Stimulated activated CD8-positive, alpha-beta memory T cell treated with anti-CD3 and anti-CD28 coated beads, Interleukin-2, amount 100 ng/mL, for 48 hours (primary cell): ENCODE measurements at regions not wholly inside any gene's neighbourhood (a gene's known extent, or its start where the extent isn't known, plus 50 kb on each side); places are given as distances from the start of the nearest gene placed in this dataset.
A peak's percentile ranks its signal among the peaks of the same experiment; 100 is the strongest.

Source experiments
- DNase-seq, 2 donors: peaks; one replicate each; pipeline ENCODE4 v3.0.0-alpha.2; 2020; ENCODE audit warnings: low read depth in 2 of 2

DNA sequence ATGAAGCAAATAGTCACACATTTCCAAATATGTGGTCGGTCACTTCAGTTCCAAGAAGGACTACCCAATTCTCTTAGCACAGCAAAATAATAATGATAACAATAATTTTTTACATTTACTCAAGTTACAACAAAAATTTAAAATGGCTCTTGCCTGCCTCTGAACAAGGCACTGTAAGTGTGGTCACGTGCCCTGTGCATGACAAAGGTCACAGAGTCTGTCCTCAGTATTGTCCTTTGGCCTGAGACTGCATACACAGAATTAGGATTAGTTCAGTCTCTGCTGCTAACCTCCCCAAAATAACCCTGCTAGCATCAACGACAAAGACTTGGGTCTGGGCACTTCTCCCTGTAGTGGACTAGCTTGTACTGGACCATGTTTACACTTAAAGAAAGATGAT lies 297.1 kb upstream of the DUSP10 start:
- no peak for DNase-seq

DNA sequence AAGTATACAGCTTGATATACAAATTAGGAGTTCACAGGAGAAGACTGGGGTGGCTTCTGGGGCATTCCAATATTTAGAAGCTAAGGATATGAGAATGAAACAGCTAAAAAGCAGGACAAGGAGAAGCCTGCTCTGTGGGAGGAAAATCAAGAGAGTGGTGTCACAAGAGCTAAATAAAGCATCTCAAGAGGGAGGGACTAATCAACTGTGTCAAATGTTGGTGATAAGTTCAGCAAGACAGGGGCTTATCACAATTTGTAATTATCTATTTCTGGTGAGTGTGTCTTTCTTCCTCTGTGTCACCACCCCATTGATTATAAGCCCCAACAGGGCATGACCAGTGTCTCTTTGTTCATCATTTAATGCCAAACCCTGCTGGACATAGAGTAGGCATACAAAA lies 295.8 kb upstream of the DUSP10 start:
- no peak for DNase-seq

DNA sequence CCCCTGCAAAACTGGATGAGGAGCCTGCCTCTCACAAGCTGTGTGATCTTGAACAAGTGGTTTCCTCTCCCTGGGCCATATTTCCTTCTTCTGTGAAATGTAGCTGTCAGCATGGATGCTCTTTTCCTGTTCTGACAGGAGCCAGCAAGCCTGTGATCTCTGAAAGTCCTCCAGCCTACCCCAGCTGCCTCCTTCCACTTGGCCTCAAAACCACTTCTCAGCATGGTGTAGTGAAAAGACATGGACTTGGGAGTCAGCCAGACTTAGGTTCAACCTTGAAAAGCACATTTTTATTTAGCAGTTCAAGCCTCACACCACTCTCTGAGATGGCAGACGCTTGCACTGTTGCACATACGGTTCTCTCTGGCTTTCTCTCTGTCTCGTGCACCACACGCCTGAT lies 292.9 kb upstream of the DUSP10 start:
- no peak for DNase-seq

DNA sequence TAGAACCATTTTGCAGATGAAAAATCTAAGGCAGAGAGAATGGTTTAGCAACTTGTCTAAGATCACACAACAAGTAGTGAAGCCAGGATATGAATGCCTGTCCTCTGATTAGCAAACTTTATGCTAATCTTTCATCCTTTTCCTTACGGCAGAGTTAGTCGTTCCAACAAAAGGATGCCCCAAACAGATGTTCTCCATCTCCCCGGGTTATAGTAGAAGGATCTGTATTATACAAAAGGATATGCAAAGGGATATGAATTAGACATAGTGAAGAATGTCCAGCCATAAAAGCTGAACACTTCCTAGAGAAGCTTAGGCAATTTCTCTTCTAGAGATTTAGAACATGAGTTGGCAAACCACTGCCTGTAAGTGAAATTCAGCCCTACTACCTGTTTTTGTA lies 291.6 kb upstream of the DUSP10 start:
- no peak for DNase-seq

DNA sequence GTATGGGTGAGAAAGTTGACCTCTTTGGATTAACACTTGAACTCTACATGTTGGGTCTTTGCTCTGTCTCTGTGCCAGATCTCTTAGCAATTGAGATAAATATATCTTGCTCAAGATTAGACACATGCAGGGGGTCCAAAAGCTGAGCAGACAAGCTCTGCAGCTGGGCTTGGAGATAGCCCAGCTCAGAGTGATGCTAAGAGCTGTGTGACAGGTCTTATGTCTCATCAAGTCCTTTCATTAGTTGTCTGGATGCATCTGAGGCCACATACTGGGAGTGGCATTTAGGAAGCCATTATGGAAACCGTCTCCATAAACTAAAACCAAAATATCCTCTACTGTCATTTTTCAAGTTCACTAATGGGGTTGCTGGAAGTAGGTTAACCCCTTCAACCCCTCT lies 289.4 kb upstream of the DUSP10 start:
- DNase-seq: no peak

DNA sequence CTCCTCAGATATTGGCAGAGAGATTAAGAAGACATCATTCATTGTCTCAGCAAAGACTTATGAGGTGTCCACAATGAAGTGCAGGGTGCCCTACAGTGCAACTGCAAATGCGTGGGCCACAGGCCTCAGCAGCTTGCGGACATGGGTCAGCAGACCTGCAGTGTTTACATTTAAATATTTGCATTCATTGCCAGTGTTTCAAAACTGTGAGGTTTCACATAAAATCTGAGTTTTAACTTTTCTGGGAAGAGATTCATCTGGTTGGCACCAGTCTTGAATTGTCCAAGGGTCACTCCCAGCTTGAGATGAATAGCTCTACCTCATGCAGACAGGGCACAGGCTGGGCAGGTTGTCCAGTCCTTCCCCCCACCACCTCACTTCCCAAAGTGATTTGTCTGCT lies 286.8 kb upstream of the DUSP10 start:
- DNase-seq: no peak

DNA sequence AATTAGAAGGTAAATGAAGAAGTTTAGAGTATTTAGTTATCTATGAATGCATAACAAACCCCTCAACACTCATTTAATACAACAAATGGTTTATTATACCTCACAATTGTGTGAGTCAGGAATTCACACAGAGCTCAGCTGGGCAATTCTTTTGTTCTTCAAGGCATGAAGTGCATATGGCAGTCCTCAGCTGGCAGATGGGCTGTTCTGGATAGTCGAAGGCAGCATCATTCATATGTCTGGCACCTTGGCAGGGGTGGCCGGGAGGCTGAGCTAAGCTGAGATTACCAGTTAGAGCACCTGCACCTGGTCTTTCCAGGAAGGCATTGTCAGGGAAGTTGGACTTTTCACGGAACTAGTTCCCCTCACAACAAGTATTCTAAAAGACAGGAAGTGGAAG lies 286.2 kb upstream of the DUSP10 start:
- no peak for DNase-seq

DNA sequence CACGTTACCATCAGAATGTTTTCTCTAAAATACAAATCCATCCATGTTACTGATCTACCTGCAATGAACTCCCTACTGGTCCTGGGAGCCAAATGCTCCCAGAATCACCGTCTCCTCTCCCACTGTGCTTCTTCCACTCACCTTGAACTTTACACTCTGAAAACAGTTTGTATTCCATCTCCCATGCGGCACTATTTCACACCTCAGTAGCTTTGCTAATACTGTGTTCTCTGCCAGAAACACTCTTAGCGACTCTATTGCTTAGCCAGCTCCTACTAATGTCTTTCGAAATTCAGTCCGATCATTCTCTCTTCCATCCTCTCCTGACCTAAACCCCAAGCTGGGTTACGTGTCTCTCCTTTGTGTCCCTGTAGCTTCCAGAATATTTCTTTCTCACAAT lies 284.4 kb upstream of the DUSP10 start:
- DNase-seq: no peak

DNA sequence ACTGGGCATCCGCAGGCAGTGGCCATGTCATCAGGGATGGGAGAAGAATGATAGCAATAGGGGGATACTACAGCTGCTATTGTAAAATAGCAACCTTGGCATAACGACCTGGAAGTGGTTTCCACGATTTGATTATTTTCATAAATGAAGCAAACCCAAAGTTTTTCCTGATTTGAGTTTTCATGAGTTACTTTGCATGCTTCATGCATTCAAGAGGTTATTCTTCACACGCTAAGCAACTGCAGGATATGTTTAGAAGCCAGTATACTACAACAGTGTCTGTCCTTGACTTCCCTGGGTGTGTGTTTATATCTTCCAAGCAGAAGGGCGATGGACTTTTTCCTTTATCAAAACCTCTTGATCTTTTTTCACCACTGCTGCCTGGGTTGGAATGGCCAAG lies 281.1 kb upstream of the DUSP10 start:
- DNase-seq: no peak

DNA sequence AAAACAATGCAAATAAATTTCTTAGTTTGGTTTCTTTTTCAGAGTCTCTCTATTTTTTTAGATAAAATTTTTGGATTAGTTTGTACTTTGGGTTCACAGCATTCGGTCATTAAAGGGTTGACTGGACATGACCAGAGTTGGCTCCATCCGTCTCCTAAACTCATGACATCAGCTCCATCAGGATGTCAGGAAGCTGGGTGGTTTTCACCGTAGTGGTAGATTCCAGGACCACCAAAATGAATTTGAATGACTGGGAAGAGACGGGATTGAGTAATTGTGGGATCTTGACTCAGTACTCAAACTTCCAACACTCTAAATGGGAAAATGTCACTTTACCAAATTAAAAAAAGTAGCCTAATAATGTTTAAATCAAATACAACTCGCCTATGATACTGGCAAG lies 279.2 kb upstream of the DUSP10 start:
- DNase-seq: no peak

DNA sequence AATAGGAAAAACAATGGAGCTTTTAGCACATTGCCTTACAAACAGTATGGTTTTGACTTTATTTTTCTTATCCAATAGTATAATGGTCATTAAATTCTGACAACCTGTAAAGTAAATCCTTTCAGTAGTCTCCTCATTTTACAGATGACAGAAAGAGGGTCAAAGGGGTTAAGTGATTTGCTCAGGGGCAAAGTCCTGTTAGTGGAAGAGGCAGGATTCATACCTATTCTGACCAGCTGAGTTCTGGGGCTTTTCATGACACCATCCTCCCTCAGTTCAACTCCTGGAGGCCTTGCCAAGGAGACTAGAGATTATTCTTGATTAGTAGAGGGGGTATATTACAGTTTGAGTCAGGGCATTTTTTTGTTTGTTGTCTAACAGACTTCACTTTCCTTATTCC lies 278.7 kb upstream of the DUSP10 start:
- no peak for DNase-seq

DNA sequence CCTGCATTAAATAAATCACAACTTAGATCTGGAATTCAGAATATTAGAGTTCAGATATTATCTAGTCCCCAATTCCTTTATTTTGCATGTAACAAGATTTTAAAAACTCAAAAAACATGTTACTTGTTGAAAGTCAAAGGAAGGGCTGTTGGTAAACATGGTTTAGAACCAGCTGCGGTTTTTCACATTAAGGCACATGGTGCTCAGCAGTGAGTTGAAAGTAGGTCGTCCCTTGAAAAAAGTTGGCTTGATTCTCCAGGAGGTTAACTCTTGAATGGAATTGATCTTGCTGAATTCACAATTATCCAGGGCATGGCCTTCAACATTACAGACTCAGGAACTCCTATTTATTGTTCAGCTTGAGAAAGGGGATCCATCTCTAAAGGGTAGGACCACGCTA lies 277.1 kb upstream of the DUSP10 start:
- no peak for DNase-seq

DNA sequence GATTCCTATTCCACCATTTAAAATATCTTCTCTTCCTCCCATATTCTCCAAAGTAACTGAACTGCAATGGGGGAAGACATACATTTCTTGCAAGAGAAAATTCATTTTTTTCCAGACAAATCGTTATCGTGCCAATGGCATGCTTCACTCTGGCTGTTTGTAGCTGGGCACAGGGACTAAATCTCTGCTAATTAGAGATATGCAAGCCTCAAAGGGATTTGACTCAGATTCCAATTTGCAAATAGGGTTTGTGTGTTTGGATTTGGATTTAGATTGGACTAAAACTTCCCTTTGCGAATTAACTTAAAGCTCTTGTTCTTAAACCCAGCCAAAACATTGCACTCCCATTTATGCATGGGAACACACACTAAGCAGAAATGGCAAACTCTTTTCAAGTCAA lies 276.2 kb upstream of the DUSP10 start:
- no peak for DNase-seq

DNA sequence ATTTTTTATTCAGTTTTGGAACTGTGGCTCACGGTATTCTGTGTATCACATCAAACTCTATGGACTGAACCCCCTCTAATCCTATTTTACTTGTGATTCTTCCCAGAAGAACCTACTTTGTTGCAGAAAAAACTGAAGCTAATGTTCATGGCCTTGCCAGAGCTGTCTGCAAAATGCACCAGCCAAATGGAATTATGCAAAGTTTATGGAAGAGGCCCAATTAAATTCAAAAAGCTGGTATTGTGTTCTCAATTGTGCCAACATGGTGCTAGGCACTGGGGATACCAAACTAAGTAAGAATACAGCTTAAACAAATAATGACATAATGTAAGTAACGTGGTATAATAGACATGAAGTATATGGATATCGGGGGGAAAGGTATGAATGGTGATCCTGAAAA lies 273.8 kb upstream of the DUSP10 start:
- DNase-seq: no peak

DNA sequence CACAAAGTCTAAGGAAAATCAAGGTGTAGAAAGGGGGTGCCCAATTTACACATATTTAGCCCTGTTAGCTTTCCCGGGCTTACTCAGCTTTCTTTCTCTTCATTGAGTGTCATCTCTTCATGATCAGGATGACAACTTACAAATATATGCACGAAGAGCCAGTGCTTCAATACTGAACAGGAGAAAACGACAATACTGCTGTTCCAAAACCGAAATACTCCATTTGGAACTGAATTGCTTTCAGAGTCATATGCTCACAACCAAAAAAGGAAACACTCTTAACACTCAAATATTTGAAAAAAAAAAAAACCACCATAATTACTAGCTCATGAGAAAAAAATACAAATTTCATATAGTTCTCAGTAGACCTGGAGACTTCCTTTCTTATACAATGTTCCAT lies 272.1 kb upstream of the DUSP10 start:
- DNase-seq: no peak

DNA sequence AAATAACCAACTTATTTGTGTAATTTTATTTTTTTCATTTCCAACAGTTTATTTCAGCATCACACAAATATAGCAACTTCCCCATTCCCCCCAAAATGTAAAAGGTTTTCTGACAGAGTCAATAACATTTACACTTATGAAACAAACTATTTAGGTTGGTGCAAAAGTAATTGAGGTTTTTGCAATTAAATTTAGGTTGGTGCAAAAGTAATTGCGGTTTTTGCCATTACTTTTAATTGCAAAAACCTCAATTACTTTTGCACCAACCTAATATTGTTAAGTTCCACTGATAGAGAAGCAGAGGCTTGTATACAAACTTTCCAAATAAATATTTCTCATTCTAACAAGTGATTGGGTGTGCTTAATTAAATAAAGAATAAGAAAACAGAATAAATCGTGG lies 270.9 kb upstream of the DUSP10 start:
- no peak for DNase-seq

DNA sequence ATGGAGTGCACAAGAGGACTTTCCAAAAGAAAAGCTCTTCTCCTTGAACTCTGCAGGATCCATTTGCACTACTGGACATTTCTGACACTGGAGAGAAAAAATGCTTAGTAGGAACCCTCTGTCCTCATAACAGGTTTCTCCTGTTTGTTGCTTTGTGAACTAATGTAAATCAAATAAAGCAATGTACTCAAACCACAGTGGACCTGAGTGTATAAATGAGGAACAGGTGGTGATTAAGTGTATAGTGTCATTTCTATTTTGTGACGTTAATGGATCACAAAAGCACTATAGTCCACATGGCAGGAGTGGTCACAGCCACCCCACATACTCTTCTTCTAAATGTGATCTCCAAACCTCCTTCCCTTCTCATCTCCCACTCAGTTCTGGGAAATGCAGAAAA lies 268.4 kb upstream of the DUSP10 start:
- DNase-seq: no peak

DNA sequence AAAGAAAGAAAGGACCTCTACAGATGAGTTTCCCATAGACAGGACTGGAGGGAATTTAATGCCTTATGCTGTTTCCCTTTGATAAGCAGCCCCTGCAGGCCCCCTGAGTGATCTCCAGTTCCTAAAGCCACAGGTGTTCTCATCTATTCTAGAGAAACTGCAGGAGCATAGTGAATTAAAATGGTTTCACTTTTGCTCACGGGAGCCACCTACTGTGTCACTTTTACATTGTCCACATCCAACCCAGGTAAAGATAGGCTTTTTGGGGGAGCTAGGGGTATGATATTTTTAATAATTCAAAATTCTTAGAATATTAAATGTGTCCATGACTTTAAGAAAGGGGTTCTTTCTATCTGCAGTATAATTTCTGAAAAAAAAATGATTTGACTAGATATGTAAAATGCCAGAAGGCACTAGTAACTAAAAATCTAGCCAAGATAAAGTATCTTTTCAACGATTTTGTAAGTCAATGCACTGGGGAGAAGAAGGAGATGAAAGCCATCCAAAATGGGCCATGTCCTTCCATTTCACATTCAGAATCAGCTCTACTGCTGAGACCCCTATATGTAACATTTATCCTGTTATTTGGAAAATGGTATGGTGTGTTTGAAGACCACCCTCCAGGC lies 267.3 kb upstream of the DUSP10 start:
- peak in 1 of 2 donors; percentile 2 for DNase-seq

DNA sequence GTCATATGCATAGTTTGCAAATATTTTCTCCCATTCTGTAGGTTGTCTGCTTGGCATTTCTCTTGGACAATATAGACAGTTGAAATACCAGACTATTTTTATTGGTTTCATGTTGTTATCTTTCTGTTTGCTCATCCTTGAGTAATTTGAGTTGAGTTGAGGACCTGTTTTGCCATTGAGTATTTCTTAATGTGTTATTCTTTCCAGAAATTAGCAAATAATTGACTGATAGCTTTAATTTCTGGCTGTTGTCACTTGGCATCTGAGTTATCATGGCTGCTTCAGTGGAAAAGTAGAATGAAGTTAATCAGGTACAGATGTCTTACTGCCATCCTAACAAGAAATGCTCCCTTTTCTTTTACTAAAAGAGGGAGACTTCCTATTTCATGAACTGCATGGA lies 264.8 kb upstream of the DUSP10 start:
- DNase-seq: no peak

DNA sequence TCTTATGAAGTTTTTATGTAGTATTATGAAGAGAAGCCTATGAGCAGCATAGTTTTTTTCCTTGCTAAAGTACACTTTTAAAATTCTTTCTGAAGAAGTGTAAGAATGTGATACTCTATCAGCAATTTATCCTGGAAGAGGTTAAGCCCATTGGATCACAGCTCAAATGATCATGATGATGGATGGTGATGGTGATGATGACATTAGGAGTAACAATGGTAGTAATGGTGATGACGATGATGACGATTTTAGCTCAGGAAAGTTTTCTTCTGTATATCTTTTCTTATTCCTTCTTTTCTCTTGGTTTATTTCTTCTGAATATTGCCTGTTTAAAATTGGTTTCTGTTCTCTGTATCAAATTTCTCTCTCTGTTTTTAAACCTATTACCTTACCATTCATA lies 262.9 kb upstream of the DUSP10 start:
- no peak for DNase-seq

DNA sequence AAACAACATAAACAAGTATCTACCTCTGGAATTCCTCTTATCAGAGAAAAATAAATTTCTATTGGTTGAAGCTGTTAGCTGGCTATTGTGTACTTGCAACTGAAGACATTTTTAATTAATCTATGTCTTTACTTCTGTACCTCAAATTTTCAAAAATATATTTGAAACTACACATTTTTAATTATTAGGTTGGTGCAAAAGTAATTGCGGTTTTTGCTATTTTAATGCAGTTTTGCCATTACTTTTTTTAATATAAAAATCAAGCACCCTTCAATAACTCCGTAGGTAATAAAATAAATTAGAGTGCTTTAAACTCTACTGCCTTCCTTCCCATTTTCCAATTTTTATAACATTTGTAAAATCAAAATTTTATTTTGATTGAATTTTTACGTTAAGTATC lies 262.1 kb upstream of the DUSP10 start:
- DNase-seq: no peak

DNA sequence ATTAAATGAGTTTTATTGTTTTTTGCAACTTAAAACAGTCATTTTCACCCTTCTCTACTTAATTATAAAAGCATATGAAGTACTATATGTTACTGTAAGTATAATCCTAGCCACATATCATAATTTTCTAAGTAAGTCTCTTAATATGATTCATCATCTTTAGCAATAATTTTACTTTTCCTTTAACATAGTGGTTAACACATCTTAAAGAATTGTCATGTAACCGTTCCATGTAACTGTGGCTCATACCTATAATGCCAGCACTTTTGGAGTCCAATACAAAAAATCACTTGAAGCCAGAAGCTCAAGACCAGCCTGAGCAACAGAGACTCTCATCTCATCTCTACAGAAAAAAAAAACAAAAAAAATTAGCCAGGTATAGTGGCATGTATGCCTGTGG lies 260.6 kb upstream of the DUSP10 start:
- DNase-seq: no peak

DNA sequence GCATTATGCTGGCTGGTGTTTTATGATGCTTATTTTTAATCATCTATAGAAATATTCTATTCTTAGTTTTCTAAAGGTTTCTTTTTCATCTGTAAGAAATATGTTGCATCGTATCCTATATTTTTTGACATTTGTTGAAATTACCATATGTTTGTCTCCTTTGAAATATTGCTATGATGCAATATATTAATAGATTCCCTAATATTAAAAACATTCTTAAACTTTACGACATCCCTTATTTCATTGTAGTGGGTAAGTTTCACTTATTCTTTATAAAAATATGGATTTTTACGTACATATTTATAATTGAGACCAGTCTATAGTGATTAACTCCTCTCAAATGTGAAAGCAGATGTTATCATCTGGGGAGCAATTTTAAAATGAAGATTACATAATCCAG lies 258.2 kb upstream of the DUSP10 start:
- DNase-seq: no peak

DNA sequence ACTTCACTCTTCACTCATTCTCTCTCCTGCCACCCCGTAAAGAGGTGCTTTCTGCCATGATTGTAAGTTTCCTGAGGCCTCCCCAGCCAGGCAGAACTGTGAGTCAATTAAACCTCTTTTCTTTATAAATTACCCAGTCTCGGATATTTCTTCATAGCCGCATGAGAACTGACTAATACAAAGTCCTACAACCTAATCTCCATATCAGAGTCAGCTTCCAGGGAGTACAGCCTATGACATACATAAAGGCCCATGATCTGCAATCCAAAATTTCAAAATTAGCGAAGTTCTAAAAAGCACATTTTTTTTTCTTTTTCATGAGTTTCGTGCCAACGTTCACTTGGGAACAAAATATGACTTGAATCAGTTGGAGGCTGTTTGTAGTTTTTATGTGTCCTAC lies 256.9 kb upstream of the DUSP10 start:
- DNase-seq: no peak

DNA sequence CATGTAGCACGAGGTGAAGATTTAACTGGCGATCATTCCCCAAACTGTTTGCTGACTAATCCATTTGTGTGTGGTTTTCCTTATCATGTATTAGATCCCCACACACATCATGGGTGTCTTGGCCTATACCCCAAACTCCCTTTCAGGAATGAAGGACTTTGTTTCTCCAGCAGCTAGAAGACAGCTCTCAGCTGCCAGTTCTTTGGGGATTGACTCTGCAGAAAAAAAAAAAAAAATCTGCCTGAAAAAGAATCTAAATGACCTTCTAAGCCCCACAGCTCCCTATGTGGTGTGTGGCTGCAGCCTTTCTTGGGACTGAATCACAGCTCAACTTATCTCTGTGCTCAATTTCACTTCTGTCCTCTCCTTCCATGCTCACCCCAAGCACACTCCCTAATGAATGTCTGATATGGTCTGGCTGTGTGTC lies 256.3 kb upstream of the DUSP10 start:
- no peak for DNase-seq
